ENCODE measurements at regions not wholly inside any gene's neighbourhood (a gene's known extent, or its start where the extent isn't known, plus 50 kb on each side); places are given as distances from the start of the nearest gene placed in this dataset.

- Histone ChIP-seq H3K9me2 (replicated peaks; ENCODE audit: insufficient read depth) (no peaks in the 10 kb centered on the region), H4K20me1 (ENCODE audit: insufficient read depth, poor library complexity, severe bottlenecking) (no peaks in the 10 kb centered on the region), H2AFZ (no peak overlapping the region), H3K36me3 (replicated peaks; ENCODE audit: insufficient read depth, low read depth) (no peaks in the 10 kb centered on the region), H3K27ac (no peak overlapping the region), H3K9me3 (ENCODE audit: low read depth) (no peaks in the 10 kb centered on the region), H3K79me2 (no peaks in the 10 kb centered on the region), H3K4me2 (no peak overlapping the region), H3K4me3 (no peak overlapping the region), H3K27me3 (peaks cover 3% of the 10 kb centered on the region), H3K4me1 (ENCODE audit: insufficient read depth) (no peaks in the 10 kb centered on the region)
- DNase-seq (ENCODE audit: low spot score): peak; percentile 53
- WGBS (ENCODE audit: low lambda C conversion rate, missing lambda C conversion rate): 30% methylated on average over 30 of the region's 30 CpGs
- TF ChIP-seq CTCF (IDR thresholded peaks at IDR 0.05; ENCODE audit: poor library complexity): peak; percentile 90
- TF ChIP-seq EZH2phosphoT487 (IDR thresholded peaks at IDR 0.05; ENCODE audit: low read depth, severe bottlenecking, unreplicated experiment): no peak
Observed at GRCh38 chr7:45259966-45260646, 102.5 kb downstream of the RAMP3 start.

- Histone ChIP-seq H3K27ac (no peak overlapping the region), H3K9me2 (replicated peaks; ENCODE audit: insufficient read depth) (no peaks in the 10 kb centered on the region)
- WGBS (ENCODE audit: low lambda C conversion rate, missing lambda C conversion rate): 44% methylated on average over 9 of the region's 9 CpGs
Observed at GRCh38 chr7:45267262-45267661, 109.7 kb downstream of the RAMP3 start.

GRCh38 chr7:45268013-45268412, 110.4 kb downstream of the RAMP3 start:
- Histone ChIP-seq H3K27me3 (no peaks in the 10 kb centered on the region), H2AFZ (no peak overlapping the region), H3K4me1 (ENCODE audit: insufficient read depth) (no peaks in the 10 kb centered on the region), H3K9me3 (ENCODE audit: low read depth) (no peaks in the 10 kb centered on the region), H3K9me2 (replicated peaks; ENCODE audit: insufficient read depth) (no peaks in the 10 kb centered on the region), H3K36me3 (replicated peaks; ENCODE audit: insufficient read depth, low read depth) (no peaks in the 10 kb centered on the region), H3K27ac (no peak overlapping the region), H3K79me2 (no peaks in the 10 kb centered on the region), H3K4me2 (no peak overlapping the region), H3K4me3 (no peak overlapping the region), H4K20me1 (ENCODE audit: insufficient read depth, poor library complexity, severe bottlenecking) (no peaks in the 10 kb centered on the region)
- TF ChIP-seq EZH2phosphoT487 (IDR thresholded peaks at IDR 0.05; ENCODE audit: low read depth, severe bottlenecking, unreplicated experiment) (no peak), EZH2 (IDR thresholded peaks at IDR 0.05; ENCODE audit: borderline replicate concordance) (no peak), CTCF (IDR thresholded peaks at IDR 0.05; ENCODE audit: poor library complexity) (no peak)
- WGBS (ENCODE audit: low lambda C conversion rate, missing lambda C conversion rate): 77% methylated on average over 3 of the region's 3 CpGs
- no peak for DNase-seq (ENCODE audit: low spot score)

More at GRCh38 chr7:45267262-45267661, 109.7 kb downstream of the RAMP3 start:
- H3K27me3 ChIP-seq: no peaks in the 10 kb centered on the region
- H4K20me1 ChIP-seq (ENCODE audit: insufficient read depth, poor library complexity, severe bottlenecking): no peaks in the 10 kb centered on the region
- H3K4me3 ChIP-seq: no peak overlapping the region
- no peak overlapping the region for H2AFZ ChIP-seq
- no peaks in the 10 kb centered on the region for H3K9me3 ChIP-seq (ENCODE audit: low read depth)
- TF ChIP-seq EZH2phosphoT487 (IDR thresholded peaks at IDR 0.05; ENCODE audit: low read depth, severe bottlenecking, unreplicated experiment) (no peak), CTCF (IDR thresholded peaks at IDR 0.05; ENCODE audit: poor library complexity) (no peak), EZH2 (IDR thresholded peaks at IDR 0.05; ENCODE audit: borderline replicate concordance) (no peak)
- no peaks in the 10 kb centered on the region for H3K4me1 ChIP-seq (ENCODE audit: insufficient read depth)
- H3K36me3 ChIP-seq (replicated peaks; ENCODE audit: insufficient read depth, low read depth): no peaks in the 10 kb centered on the region
- H3K4me2 ChIP-seq: no peak overlapping the region
- no peak for DNase-seq (ENCODE audit: low spot score)
- H3K79me2 ChIP-seq: no peaks in the 10 kb centered on the region

Data from hepatocyte (in vitro differentiated cells).